Type B pancreatic cell (in vitro differentiated cells): ENCODE measurements at regions not wholly inside any gene's neighbourhood (a gene's known extent, or its start where the extent isn't known, plus 50 kb on each side); places are given as distances from the start of the nearest gene placed in this dataset.

ENCODE experiments used
- DNase-seq: peaks from one replicate; pipeline ENCODE4 v3.0.0; 2021; ENCODE audit warnings: mixed read lengths; ENCODE audit not compliant: unreplicated experiment; ENCODE audit errors: extremely low spot score
- H3K27ac Mint-ChIP-seq: 2 replicates; pipeline ENCODE4 v1.8.0; 2021; ENCODE audit warnings: mild to moderate bottlenecking, mixed read lengths
- H3K27me3 Mint-ChIP-seq: 2 replicates; pipeline ENCODE4 v1.8.0; 2021; ENCODE audit warnings: mixed read lengths
- H3K36me3 Mint-ChIP-seq: 2 replicates; pipeline ENCODE4 v1.8.0; 2021; ENCODE audit warnings: mixed read lengths
- H3K4me1 Mint-ChIP-seq: one replicate; pipeline ENCODE4 v1.8.0; 2021; ENCODE audit warnings: mixed read lengths; ENCODE audit not compliant: unreplicated experiment
- H3K4me3 Mint-ChIP-seq: 2 replicates; pipeline ENCODE4 v1.8.0; 2021; ENCODE audit warnings: mild to moderate bottlenecking, mixed read lengths
- H3K9me3 Mint-ChIP-seq: 2 replicates; pipeline ENCODE4 v1.8.0; 2021; ENCODE audit warnings: mixed read lengths
- CTCF ChIP-seq: fragments of 200-600 bp; sonication (generic); conservative IDR thresholded peaks from 2 replicates; pipeline ENCODE4 v1.5.0; 2021; ENCODE audit warnings: antibody characterized with exemption, mild to moderate bottlenecking

- no peaks in the 10 kb centered on the region for H3K27me3 Mint-ChIP-seq
- no peak for DNase-seq
- H3K4me1 Mint-ChIP-seq: no peaks in the 10 kb centered on the region
- no peak for TF ChIP-seq CTCF
- no peak overlapping the region for H3K4me3 Mint-ChIP-seq
- no peaks in the 10 kb centered on the region for H3K9me3 Mint-ChIP-seq
- no peak overlapping the region for H3K27ac Mint-ChIP-seq
- no peaks in the 10 kb centered on the region for H3K36me3 Mint-ChIP-seq
Measured at GRCh38 chr16:22668318-22668717, 145.6 kb upstream of the HS3ST2 start.

GRCh38 chr16:22670044-22670536 lies 143.9 kb upstream of the HS3ST2 start:
- Mint-ChIP-seq H3K27me3 (no peaks in the 10 kb centered on the region), H3K36me3 (no peaks in the 10 kb centered on the region), H3K9me3 (no peaks in the 10 kb centered on the region)

GRCh38 chr16:22670551-22671041 lies 143.4 kb upstream of the HS3ST2 start:
- H3K9me3 Mint-ChIP-seq: no peaks in the 10 kb centered on the region
- no peaks in the 10 kb centered on the region for H3K36me3 Mint-ChIP-seq
- H3K4me3 Mint-ChIP-seq: no peak overlapping the region
- TF ChIP-seq CTCF: no peak
- no peaks in the 10 kb centered on the region for H3K27me3 Mint-ChIP-seq
- H3K4me1 Mint-ChIP-seq: no peaks in the 10 kb centered on the region
- H3K27ac Mint-ChIP-seq: no peak overlapping the region
- peak; percentile 67 for DNase-seq

More at GRCh38 chr16:22670044-22670536, 143.9 kb upstream of the HS3ST2 start:
- TF ChIP-seq CTCF: no peak
- Mint-ChIP-seq H3K4me3 (no peak overlapping the region), H3K27ac (no peak overlapping the region), H3K4me1 (no peaks in the 10 kb centered on the region)
- peak; percentile 50 for DNase-seq

GRCh38 chr16:22671301-22672076 lies 142.5 kb upstream of the HS3ST2 start:
- Mint-ChIP-seq H3K27ac (no peak overlapping the region), H3K27me3 (no peaks in the 10 kb centered on the region), H3K4me3 (no peak overlapping the region), H3K9me3 (no peaks in the 10 kb centered on the region), H3K36me3 (no peaks in the 10 kb centered on the region), H3K4me1 (no peaks in the 10 kb centered on the region)
- peak; percentile 58 for DNase-seq
- TF ChIP-seq CTCF: peak; percentile 49

- H3K9me3 Mint-ChIP-seq: no peaks in the 10 kb centered on the region
- H3K36me3 Mint-ChIP-seq: no peaks in the 10 kb centered on the region
- TF ChIP-seq CTCF: no peak
- H3K27me3 Mint-ChIP-seq: no peaks in the 10 kb centered on the region
- H3K4me1 Mint-ChIP-seq: no peaks in the 10 kb centered on the region
- H3K27ac Mint-ChIP-seq: no peak overlapping the region
- no peak overlapping the region for H3K4me3 Mint-ChIP-seq
- peak; percentile 58 for DNase-seq
Measured at GRCh38 chr16:22672830-22673210, 141.1 kb upstream of the HS3ST2 start.
